Breast epithelium (tissue), 3 donors: ENCODE measurements at regions not wholly inside any gene's neighbourhood (a gene's known extent, or its start where the extent isn't known, plus 50 kb on each side); places are given as distances from the start of the nearest gene placed in this dataset.

ENCODE experiments used
- CTCF ChIP-seq, 3 donors: fragments of 450-650 bp; IDR thresholded peaks; one replicate each; pipeline ENCODE4 v1.5.1; 2016 to 2017; ENCODE audit warnings: antibody characterized with exemption in 3 of 3, mild to moderate bottlenecking in 3 of 3, moderate library complexity in 3 of 3
- POLR2A ChIP-seq: fragments of 450-650 bp; IDR thresholded peaks from one replicate; pipeline ENCODE4 v1.6.1; 2016; ENCODE audit warnings: antibody characterized with exemption, mild to moderate bottlenecking, moderate library complexity
- POLR2AphosphoS5 ChIP-seq, 3 donors: sonication (generic); formaldehyde crosslinking; IDR thresholded peaks; one replicate each; pipeline ENCODE4 v1.6.1; 2017; ENCODE audit warnings: antibody characterized with exemption in 3 of 3

GRCh38 chr10:31642281-31642680 lies 286.4 kb downstream of the ARHGAP12 start:
- no peak for TF ChIP-seq CTCF (IDR thresholded peaks at IDR 0.05)
- TF ChIP-seq POLR2AphosphoS5 (IDR thresholded peaks at IDR 0.05): no peak
- TF ChIP-seq POLR2A: no peak
